ENCODE measurements at regions not wholly inside any gene's neighbourhood (a gene's known extent, or its start where the extent isn't known, plus 50 kb on each side); places are given as distances from the start of the nearest gene placed in this dataset.

DNA sequence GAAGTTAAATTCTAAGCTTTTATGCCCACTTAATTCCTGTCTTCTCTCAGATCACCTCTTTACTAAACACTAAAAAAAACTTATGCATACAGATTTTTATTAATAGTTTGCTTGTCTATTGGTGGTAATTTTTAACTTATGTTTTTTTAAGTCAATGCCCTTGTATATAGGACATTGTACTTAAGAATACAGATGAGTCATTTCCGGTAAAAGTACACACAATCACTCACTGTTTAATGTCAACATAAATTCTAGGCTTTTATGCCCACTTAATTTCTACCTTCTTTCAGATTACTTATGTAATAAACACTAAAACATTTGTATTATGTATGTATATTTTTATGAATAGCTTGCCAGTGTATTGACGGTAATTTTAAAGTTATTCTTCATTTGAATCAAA lies 872.8 kb upstream of the CDH9 start:
- TF ChIP-seq, protein P1, sequence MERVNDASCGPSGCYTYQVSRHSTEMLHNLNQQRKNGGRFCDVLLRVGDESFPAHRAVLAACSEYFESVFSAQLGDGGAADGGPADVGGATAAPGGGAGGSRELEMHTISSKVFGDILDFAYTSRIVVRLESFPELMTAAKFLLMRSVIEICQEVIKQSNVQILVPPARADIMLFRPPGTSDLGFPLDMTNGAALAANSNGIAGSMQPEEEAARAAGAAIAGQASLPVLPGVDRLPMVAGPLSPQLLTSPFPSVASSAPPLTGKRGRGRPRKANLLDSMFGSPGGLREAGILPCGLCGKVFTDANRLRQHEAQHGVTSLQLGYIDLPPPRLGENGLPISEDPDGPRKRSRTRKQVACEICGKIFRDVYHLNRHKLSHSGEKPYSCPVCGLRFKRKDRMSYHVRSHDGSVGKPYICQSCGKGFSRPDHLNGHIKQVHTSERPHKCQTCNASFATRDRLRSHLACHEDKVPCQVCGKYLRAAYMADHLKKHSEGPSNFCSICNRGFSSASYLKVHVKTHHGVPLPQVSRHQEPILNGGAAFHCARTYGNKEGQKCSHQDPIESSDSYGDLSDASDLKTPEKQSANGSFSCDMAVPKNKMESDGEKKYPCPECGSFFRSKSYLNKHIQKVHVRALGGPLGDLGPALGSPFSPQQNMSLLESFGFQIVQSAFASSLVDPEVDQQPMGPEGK (CRISPR knock-in tag; IDR thresholded peaks at IDR 0.05; ENCODE audit: borderline replicate concordance): no peak
- TF ChIP-seq, protein P2, sequence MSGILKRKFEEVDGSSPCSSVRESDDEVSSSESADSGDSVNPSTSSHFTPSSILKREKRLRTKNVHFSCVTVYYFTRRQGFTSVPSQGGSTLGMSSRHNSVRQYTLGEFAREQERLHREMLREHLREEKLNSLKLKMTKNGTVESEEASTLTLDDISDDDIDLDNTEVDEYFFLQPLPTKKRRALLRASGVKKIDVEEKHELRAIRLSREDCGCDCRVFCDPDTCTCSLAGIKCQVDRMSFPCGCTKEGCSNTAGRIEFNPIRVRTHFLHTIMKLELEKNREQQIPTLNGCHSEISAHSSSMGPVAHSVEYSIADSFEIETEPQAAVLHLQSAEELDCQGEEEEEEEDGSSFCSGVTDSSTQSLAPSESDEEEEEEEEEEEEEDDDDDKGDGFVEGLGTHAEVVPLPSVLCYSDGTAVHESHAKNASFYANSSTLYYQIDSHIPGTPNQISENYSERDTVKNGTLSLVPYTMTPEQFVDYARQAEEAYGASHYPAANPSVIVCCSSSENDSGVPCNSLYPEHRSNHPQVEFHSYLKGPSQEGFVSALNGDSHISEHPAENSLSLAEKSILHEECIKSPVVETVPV (CRISPR knock-in tag; IDR thresholded peaks at IDR 0.05): no peak
- TF ChIP-seq ZC3H10 (CRISPR knock-in tag; IDR thresholded peaks at IDR 0.05): no peak
- no peak for TF ChIP-seq CSDC2 (CRISPR knock-in tag; IDR thresholded peaks at IDR 0.05)
- no peak for TF ChIP-seq ZNF70 (CRISPR knock-in tag; IDR thresholded peaks at IDR 0.05)
- no peak for ATAC-seq

DNA sequence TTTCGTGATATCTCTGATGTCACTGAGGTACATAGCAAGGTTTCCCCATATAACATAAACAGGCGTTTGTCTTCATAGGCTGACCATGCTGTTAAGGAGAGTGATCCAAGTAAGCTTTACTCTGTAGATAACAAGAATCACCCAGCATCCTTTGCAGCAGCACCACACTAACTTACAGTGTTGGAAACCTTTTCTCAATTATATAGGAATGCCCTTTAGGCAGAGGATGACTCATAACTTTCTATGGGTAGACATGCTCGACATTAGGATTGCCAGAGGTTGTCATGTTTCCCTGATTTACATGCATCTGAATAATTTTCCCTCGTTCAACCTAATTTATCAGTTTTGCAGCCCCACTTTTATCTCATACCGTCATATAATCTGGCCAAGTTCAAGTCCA lies 870.0 kb upstream of the CDH9 start:
- no peak for ATAC-seq
- TF ChIP-seq RARB (CRISPR knock-in tag; IDR thresholded peaks at IDR 0.05) (no peak), OSR1 (CRISPR knock-in tag; IDR thresholded peaks at IDR 0.05) (no peak), ZNF70 (CRISPR knock-in tag; IDR thresholded peaks at IDR 0.05) (no peak), TOX (CRISPR knock-in tag; IDR thresholded peaks at IDR 0.05; ENCODE audit: borderline replicate concordance) (no peak), ZFP3 (CRISPR knock-in tag; IDR thresholded peaks at IDR 0.05) (no peak), TCF4 (CRISPR knock-in tag; IDR thresholded peaks at IDR 0.05; ENCODE audit: borderline replicate concordance) (no peak), ZFP30 (CRISPR knock-in tag; IDR thresholded peaks at IDR 0.05) (no peak), GLIS3 (CRISPR knock-in tag; IDR thresholded peaks at IDR 0.05) (no peak), BACH2 (CRISPR knock-in tag; IDR thresholded peaks at IDR 0.05; ENCODE audit: borderline replicate concordance) (no peak)
- TF ChIP-seq, protein P3, sequence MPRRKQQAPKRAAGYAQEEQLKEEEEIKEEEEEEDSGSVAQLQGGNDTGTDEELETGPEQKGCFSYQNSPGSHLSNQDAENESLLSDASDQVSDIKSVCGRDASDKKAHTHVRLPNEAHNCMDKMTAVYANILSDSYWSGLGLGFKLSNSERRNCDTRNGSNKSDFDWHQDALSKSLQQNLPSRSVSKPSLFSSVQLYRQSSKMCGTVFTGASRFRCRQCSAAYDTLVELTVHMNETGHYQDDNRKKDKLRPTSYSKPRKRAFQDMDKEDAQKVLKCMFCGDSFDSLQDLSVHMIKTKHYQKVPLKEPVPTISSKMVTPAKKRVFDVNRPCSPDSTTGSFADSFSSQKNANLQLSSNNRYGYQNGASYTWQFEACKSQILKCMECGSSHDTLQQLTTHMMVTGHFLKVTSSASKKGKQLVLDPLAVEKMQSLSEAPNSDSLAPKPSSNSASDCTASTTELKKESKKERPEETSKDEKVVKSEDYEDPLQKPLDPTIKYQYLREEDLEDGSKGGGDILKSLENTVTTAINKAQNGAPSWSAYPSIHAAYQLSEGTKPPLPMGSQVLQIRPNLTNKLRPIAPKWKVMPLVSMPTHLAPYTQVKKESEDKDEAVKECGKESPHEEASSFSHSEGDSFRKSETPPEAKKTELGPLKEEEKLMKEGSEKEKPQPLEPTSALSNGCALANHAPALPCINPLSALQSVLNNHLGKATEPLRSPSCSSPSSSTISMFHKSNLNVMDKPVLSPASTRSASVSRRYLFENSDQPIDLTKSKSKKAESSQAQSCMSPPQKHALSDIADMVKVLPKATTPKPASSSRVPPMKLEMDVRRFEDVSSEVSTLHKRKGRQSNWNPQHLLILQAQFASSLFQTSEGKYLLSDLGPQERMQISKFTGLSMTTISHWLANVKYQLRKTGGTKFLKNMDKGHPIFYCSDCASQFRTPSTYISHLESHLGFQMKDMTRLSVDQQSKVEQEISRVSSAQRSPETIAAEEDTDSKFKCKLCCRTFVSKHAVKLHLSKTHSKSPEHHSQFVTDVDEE (CRISPR knock-in tag; IDR thresholded peaks at IDR 0.05): no peak
- TF ChIP-seq, protein P4, sequence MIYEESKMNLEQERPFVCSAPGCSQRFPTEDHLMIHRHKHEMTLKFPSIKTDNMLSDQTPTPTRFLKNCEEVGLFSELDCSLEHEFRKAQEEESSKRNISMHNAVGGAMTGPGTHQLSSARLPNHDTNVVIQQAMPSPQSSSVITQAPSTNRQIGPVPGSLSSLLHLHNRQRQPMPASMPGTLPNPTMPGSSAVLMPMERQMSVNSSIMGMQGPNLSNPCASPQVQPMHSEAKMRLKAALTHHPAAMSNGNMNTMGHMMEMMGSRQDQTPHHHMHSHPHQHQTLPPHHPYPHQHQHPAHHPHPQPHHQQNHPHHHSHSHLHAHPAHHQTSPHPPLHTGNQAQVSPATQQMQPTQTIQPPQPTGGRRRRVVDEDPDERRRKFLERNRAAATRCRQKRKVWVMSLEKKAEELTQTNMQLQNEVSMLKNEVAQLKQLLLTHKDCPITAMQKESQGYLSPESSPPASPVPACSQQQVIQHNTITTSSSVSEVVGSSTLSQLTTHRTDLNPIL (CRISPR knock-in tag; IDR thresholded peaks at IDR 0.05; ENCODE audit: low read depth): no peak
- TF ChIP-seq, protein P1 (CRISPR knock-in tag; IDR thresholded peaks at IDR 0.05; ENCODE audit: borderline replicate concordance): no peak
- TF ChIP-seq, protein P2 (CRISPR knock-in tag; IDR thresholded peaks at IDR 0.05): no peak

DNA sequence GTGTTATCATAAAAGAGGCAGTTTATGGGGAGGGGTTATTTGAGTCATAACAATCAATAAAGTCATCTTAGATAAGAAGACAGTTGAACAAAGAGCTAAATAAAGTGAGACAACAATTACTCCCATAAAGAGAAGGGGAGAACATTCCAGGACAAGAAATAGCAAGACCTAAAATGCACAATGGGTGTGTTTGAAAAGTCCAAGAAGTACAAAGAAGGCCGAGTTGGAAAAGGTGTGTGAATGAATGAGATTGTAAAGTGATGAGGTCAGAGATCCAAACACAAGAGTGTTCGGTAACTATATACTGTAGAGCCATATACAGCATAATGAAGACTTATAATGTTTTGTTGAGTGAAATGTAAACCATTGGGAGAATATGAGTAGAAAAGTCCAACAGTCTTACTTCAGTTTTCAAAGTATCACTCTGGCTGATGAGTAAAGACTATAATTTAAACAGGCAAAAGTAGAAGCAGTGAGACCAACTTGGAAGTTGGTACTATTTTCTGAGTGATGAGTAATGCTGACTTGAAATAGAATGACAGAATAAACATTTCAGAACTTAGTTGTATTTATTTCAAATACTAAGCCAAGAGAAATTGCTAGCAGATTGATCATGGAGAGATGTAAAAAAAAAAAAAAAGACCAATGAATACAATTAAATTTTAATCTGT lies 868.7 kb upstream of the CDH9 start:
- no peak for ATAC-seq
- TF ChIP-seq ESRRG (CRISPR knock-in tag; IDR thresholded peaks at IDR 0.05): no peak
- TF ChIP-seq ZFP3 (CRISPR knock-in tag; IDR thresholded peaks at IDR 0.05): no peak
- TF ChIP-seq BACH2 (CRISPR knock-in tag; IDR thresholded peaks at IDR 0.05; ENCODE audit: borderline replicate concordance): no peak

Measured in SK-N-SH treated with all-trans-retinoic acid at 6 μM for 48 hours (cell line).